Transverse colon (tissue), 4 donors: ENCODE measurements at regions not wholly inside any gene's neighbourhood (a gene's known extent, or its start where the extent isn't known, plus 50 kb on each side); places are given as distances from the start of the nearest gene placed in this dataset.

Source experiments
- DNase-seq: peaks from one replicate; pipeline ENCODE4 v3.0.0-alpha.2; 2019
- H3K27ac ChIP-seq, 4 donors: fragments of 200-600 bp; sonication (generic); 2 replicates each; pipeline ENCODE4 v1.5.1; 2016 to 2018; ENCODE audit warnings: inconsistent platforms in 4 of 4
- H3K27me3 ChIP-seq: fragments of 200-600 bp; sonication (generic); 2 replicates; pipeline ENCODE4 v1.5.1; 2017; ENCODE audit warnings: inconsistent platforms
- H3K36me3 ChIP-seq, 4 donors: fragments of 200-600 bp; sonication (generic); 2 replicates each; pipeline ENCODE4 v1.5.1; 2017 to 2019; ENCODE audit warnings: inconsistent platforms in 4 of 4
- H3K4me1 ChIP-seq, 4 donors: fragments of 200-600 bp; sonication (generic); 2 replicates each; pipeline ENCODE4 v1.5.1; 2017 to 2020; ENCODE audit warnings: inconsistent platforms in 4 of 4
- H3K4me3 ChIP-seq, 4 donors: fragments of 200-600 bp; sonication (generic); 1 replicate in 1 of 4; 2 replicates in 3 of 4; pipeline versions ENCODE4 v1.5.1 to v1.6.1; 2017 to 2019; ENCODE audit warnings: inconsistent platforms in 4 of 4
- H3K9me3 ChIP-seq, 2 donors: fragments of 200-600 bp; sonication (generic); 2 replicates each; pipeline ENCODE4 v1.5.1; 2017 to 2019; ENCODE audit warnings: inconsistent platforms in 2 of 2
- CTCF ChIP-seq, 5 experiments: fragments of 200-600 bp in 3 of 5; fragments of 450-650 bp in 2 of 5; sonication (generic) in 3 of 5; IDR thresholded peaks; 1 replicate in 2 of 5; 2 replicates in 3 of 5; pipeline ENCODE4 v1.5.1; 2016 to 2017; ENCODE audit warnings: antibody characterized with exemption in 5 of 5, inconsistent platforms in 3 of 5, mild to moderate bottlenecking in 2 of 5, moderate library complexity in 1 of 5
- EP300 ChIP-seq: sonication (generic); formaldehyde crosslinking; IDR thresholded peaks from one replicate; pipeline ENCODE4 v1.6.1; 2017; ENCODE audit warnings: antibody characterized with exemption, low read depth
- POLR2A ChIP-seq: fragments of 450-650 bp; IDR thresholded peaks from one replicate; pipeline ENCODE4 v1.6.1; 2016; ENCODE audit warnings: antibody characterized with exemption, mild to moderate bottlenecking, moderate library complexity
- POLR2AphosphoS5 ChIP-seq, 3 donors: sonication (generic); formaldehyde crosslinking; IDR thresholded peaks; one replicate each; pipeline ENCODE4 v1.6.1; 2016; ENCODE audit warnings: antibody characterized with exemption in 3 of 3
- WGBS, 2 donors: methylation state at CpG; one replicate each; pipeline ENCODE4 v1.1.5; 2018; ENCODE audit warnings: low coverage in 1 of 2; 5-methylcytosine and 5-hydroxymethylcytosine counted together
- in situ Hi-C, 4 donors: fragments of 200-750 bp; cut with MboI; loops; one replicate each; pipeline versions ENCODE4 v1.15.0 to v1.15.1; 2017; ENCODE audit warnings: low sequenced_read_pairs in 3 of 4, low pct_ligation_motif_present in 1 of 4, low pct_unique_long_range_greater_than_20kb in 1 of 4
- intact Hi-C: fragments of 100-400 bp; cut with DNase I; formaldehyde crosslinking; loops from one replicate; pipeline ENCODE4 v1.15.1; 2023; ENCODE audit warnings: low total_unique reads

GRCh38 chr5:98606961-98607360, 166.5 kb upstream of the RGMB start:
- no peak overlapping the region for H3K4me3 ChIP-seq
- no peaks in the 10 kb centered on the region for H3K9me3 ChIP-seq
- TF ChIP-seq POLR2A = no peak
- no peak for TF ChIP-seq CTCF (IDR thresholded peaks at IDR 0.05)
- TF ChIP-seq EP300 = no peak
- no peaks in the 10 kb centered on the region for H3K36me3 ChIP-seq
- DNase-seq = no peak
- no peaks in the 10 kb centered on the region for H3K4me1 ChIP-seq
- H3K27me3 ChIP-seq = no peaks in the 10 kb centered on the region
- 60 to 62% methylated on average over 2 of the region's 2 CpGs for WGBS, 2 donors
- H3K27ac ChIP-seq = no peak overlapping the region
- intact Hi-C loops (no loop called here), in situ Hi-C loops (no loop called here)

- H3K36me3 ChIP-seq = no peaks in the 10 kb centered on the region
- H3K4me3 ChIP-seq = no peak overlapping the region
- no peak for DNase-seq
- H3K27me3 ChIP-seq = no peaks in the 10 kb centered on the region
- intact Hi-C loops = no loop called here
- H3K27ac ChIP-seq = no peak overlapping the region
- H3K4me1 ChIP-seq = no peaks in the 10 kb centered on the region
- TF ChIP-seq POLR2A (no peak), CTCF (IDR thresholded peaks at IDR 0.05) (no peak), POLR2AphosphoS5 (IDR thresholded peaks at IDR 0.05) (no peak), EP300 (no peak)
- WGBS, 2 donors = 44 to 59% methylated on average over 2 to 3 of the region's 3 CpGs
- in situ Hi-C loops = no loop called here
- no peaks in the 10 kb centered on the region for H3K9me3 ChIP-seq
These were observed 165.4 kb upstream of the RGMB start for GRCh38 chr5:98608052-98608451.

DNA sequence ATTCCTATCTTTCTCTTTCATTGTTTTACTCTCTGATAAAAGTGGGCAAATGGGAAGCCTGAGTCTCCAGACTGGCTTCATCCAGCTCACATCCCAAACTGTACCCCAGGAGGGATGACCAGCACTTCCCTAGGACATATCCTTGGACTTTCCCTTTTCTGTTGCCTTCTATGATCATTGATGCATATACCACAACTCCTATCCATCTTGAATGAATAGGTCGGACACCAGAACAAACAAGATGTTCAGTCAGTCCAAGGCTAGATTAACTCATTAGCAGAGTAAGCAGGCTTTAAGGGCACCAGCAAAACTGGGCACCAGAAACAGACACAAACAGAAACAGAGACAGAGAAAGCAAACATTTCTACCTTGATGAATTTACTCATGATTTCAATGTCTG, 159.1 kb upstream of the RGMB start:
- no peaks in the 10 kb centered on the region for H3K9me3 ChIP-seq
- H3K27me3 ChIP-seq = no peaks in the 10 kb centered on the region
- no peaks in the 10 kb centered on the region for H3K36me3 ChIP-seq
- WGBS, 2 donors = 89% methylated on average over 1 of the region's 1 CpG; no CpG with 5 or more reads in 1 of the 2 donors
- in situ Hi-C loops (no loop called here), intact Hi-C loops (no loop called here)
- TF ChIP-seq POLR2AphosphoS5 (IDR thresholded peaks at IDR 0.05) (no peak), CTCF (IDR thresholded peaks at IDR 0.05) (no peak), POLR2A (no peak), EP300 (no peak)
- DNase-seq = no peak
- no peak overlapping the region for H3K27ac ChIP-seq
- no peaks in the 10 kb centered on the region for H3K4me1 ChIP-seq
- no peak overlapping the region for H3K4me3 ChIP-seq

GRCh38 chr5:98621821-98622220, 151.6 kb upstream of the RGMB start:
- Histone ChIP-seq H3K27me3 (no peaks in the 10 kb centered on the region), H3K9me3 (no peaks in the 10 kb centered on the region), H3K27ac (no peak overlapping the region), H3K4me1 (no peaks in the 10 kb centered on the region), H3K36me3 (no peaks in the 10 kb centered on the region), H3K4me3 (no peak overlapping the region)
- no peak for TF ChIP-seq POLR2AphosphoS5 (IDR thresholded peaks at IDR 0.05)
- no peak for TF ChIP-seq CTCF (IDR thresholded peaks at IDR 0.05)
- TF ChIP-seq POLR2A = no peak
- TF ChIP-seq EP300 = no peak
- DNase-seq = no peak
- intact Hi-C loops = no loop called here
- in situ Hi-C loops = no loop called here
- WGBS, 2 donors = 93 to 100% methylated on average over 3 to 7 of the region's 7 CpGs
